Hepatocyte (in vitro differentiated cells): ENCODE measurements at regions not wholly inside any gene's neighbourhood (a gene's known extent, or its start where the extent isn't known, plus 50 kb on each side); places are given as distances from the start of the nearest gene placed in this dataset.

Source experiments
- DNase-seq: peaks from one replicate; pipeline ENCODE4 v3.0.0-alpha.2; 2016; ENCODE audit warnings: low spot score
- H2AFZ ChIP-seq: fragments of 200-600 bp; sonication (generic); 2 replicates; pipeline ENCODE4 v1.6.0; 2016; ENCODE audit warnings: antibody characterized with exemption, mild to moderate bottlenecking
- H3K27ac ChIP-seq: fragments of 200-600 bp; sonication (generic); 2 replicates; pipeline ENCODE4 v1.5.1; 2016; ENCODE audit warnings: mild to moderate bottlenecking
- H3K27me3 ChIP-seq: fragments of 200-600 bp; sonication (generic); 2 replicates; pipeline ENCODE4 v1.6.1; 2016
- H3K36me3 ChIP-seq: fragments of 200-600 bp; sonication (generic); replicated peaks from 2 replicates; pipeline ENCODE4 v1.5.1; 2016; ENCODE audit warnings: low read depth; ENCODE audit not compliant: insufficient read depth
- H3K4me1 ChIP-seq: fragments of 200-600 bp; sonication (generic); 2 replicates; pipeline ENCODE4 v1.5.1; 2016; ENCODE audit warnings: mild to moderate bottlenecking, moderate library complexity; ENCODE audit not compliant: insufficient read depth
- H3K4me2 ChIP-seq: fragments of 200-600 bp; sonication (generic); 2 replicates; pipeline ENCODE4 v1.6.0; 2016
- H3K4me3 ChIP-seq: fragments of 200-600 bp; sonication (generic); 2 replicates; pipeline ENCODE4 v1.5.1; 2016; ENCODE audit warnings: mild to moderate bottlenecking
- H3K79me2 ChIP-seq: fragments of 200-600 bp; sonication (generic); 2 replicates; pipeline ENCODE4 v1.6.0; 2017; ENCODE audit warnings: mild to moderate bottlenecking
- H3K9me2 ChIP-seq: fragments of 200-600 bp; sonication (generic); replicated peaks from 2 replicates; pipeline ENCODE4 v1.6.0; 2017; ENCODE audit warnings: mild to moderate bottlenecking; ENCODE audit not compliant: insufficient read depth
- H3K9me3 ChIP-seq: fragments of 200-600 bp; sonication (generic); 2 replicates; pipeline ENCODE4 v1.5.1; 2016; ENCODE audit warnings: low read depth, mild to moderate bottlenecking
- H4K20me1 ChIP-seq: fragments of 200-600 bp; sonication (generic); 2 replicates; pipeline ENCODE4 v1.6.0; 2016; ENCODE audit warnings: mild to moderate bottlenecking; ENCODE audit not compliant: insufficient read depth, poor library complexity, severe bottlenecking
- CTCF ChIP-seq: fragments of 200-600 bp; sonication (generic); IDR thresholded peaks from 2 replicates; pipeline ENCODE4 v1.5.1; 2016; ENCODE audit warnings: antibody characterized with exemption, mild to moderate bottlenecking; ENCODE audit not compliant: poor library complexity
- EZH2 ChIP-seq: fragments of 200-600 bp; sonication (generic); IDR thresholded peaks from 2 replicates; pipeline ENCODE4 v1.6.1; 2016; ENCODE audit warnings: antibody characterized with exemption, mild to moderate bottlenecking, borderline replicate concordance
- EZH2phosphoT487 ChIP-seq: fragments of 200-600 bp; sonication (generic); IDR thresholded peaks from one replicate; pipeline ENCODE4 v1.6.1; 2018; ENCODE audit warnings: antibody characterized with exemption, mild to moderate bottlenecking, low read depth, moderate library complexity; ENCODE audit not compliant: unreplicated experiment, severe bottlenecking
- WGBS: methylation state at CpG from one replicate; pipeline ENCODE4 v1.1.6; 2016; ENCODE audit warnings: low lambda C conversion rate; ENCODE audit errors: missing lambda C conversion rate; 5-methylcytosine and 5-hydroxymethylcytosine counted together

- Histone ChIP-seq H3K79me2 (no peaks in the 10 kb centered on the region), H3K27me3 (no peaks in the 10 kb centered on the region), H3K4me3 (no peak overlapping the region), H3K36me3 (no peaks in the 10 kb centered on the region), H4K20me1 (no peaks in the 10 kb centered on the region), H3K4me2 (no peak overlapping the region), H3K4me1 (no peaks in the 10 kb centered on the region), H2AFZ (no peak overlapping the region), H3K9me2 (no peaks in the 10 kb centered on the region), H3K9me3 (no peaks in the 10 kb centered on the region), H3K27ac (no peak overlapping the region)
- 48% methylated on average over 2 of the region's 2 CpGs for WGBS
- TF ChIP-seq EZH2phosphoT487: no peak
- TF ChIP-seq CTCF: no peak
- TF ChIP-seq EZH2: no peak
- DNase-seq: no peak
Observed at GRCh38 chr2:146853741-146854444, 990.9 kb upstream of the ACVR2A start.

GRCh38 chr2:146852661-146853060, 992.2 kb upstream of the ACVR2A start:
- Histone ChIP-seq H4K20me1 (no peaks in the 10 kb centered on the region), H3K79me2 (no peaks in the 10 kb centered on the region), H3K4me1 (no peaks in the 10 kb centered on the region), H3K4me2 (no peak overlapping the region), H3K9me3 (no peaks in the 10 kb centered on the region), H3K36me3 (no peaks in the 10 kb centered on the region), H3K27ac (no peak overlapping the region), H3K4me3 (no peak overlapping the region), H2AFZ (no peak overlapping the region), H3K27me3 (no peaks in the 10 kb centered on the region), H3K9me2 (no peaks in the 10 kb centered on the region)
- TF ChIP-seq CTCF (no peak), EZH2phosphoT487 (no peak), EZH2 (no peak)
- 79% methylated on average over 1 of the region's 1 CpG for WGBS
- no peak for DNase-seq

- TF ChIP-seq CTCF (no peak), EZH2phosphoT487 (no peak), EZH2 (no peak)
- Histone ChIP-seq H3K4me2 (no peak overlapping the region), H3K79me2 (no peaks in the 10 kb centered on the region), H3K36me3 (no peaks in the 10 kb centered on the region), H3K27me3 (no peaks in the 10 kb centered on the region), H3K9me2 (no peaks in the 10 kb centered on the region), H3K27ac (no peak overlapping the region), H4K20me1 (no peaks in the 10 kb centered on the region), H2AFZ (no peak overlapping the region), H3K4me1 (no peaks in the 10 kb centered on the region), H3K9me3 (no peaks in the 10 kb centered on the region), H3K4me3 (no peak overlapping the region)
- no peak for DNase-seq
- WGBS: 92% methylated on average over 3 of the region's 3 CpGs
Observed at GRCh38 chr2:146850746-146851145, 994.1 kb upstream of the ACVR2A start.

GRCh38 chr2:146847846-146848245, 997.0 kb upstream of the ACVR2A start:
- no peaks in the 10 kb centered on the region for H3K36me3 ChIP-seq
- no peak overlapping the region for H3K4me3 ChIP-seq
- no peak for DNase-seq
- H3K79me2 ChIP-seq: no peaks in the 10 kb centered on the region
- H3K4me1 ChIP-seq: no peaks in the 10 kb centered on the region
- no peaks in the 10 kb centered on the region for H3K9me2 ChIP-seq
- H3K4me2 ChIP-seq: no peak overlapping the region
- no peaks in the 10 kb centered on the region for H3K9me3 ChIP-seq
- no peaks in the 10 kb centered on the region for H4K20me1 ChIP-seq
- TF ChIP-seq EZH2: no peak
- TF ChIP-seq CTCF: no peak
- no peak for TF ChIP-seq EZH2phosphoT487
- H2AFZ ChIP-seq: no peak overlapping the region
- H3K27ac ChIP-seq: no peak overlapping the region
- no peaks in the 10 kb centered on the region for H3K27me3 ChIP-seq
